ENCODE measurements at regions not wholly inside any gene's neighbourhood (a gene's known extent, or its start where the extent isn't known, plus 50 kb on each side); places are given as distances from the start of the nearest gene placed in this dataset.

DNA sequence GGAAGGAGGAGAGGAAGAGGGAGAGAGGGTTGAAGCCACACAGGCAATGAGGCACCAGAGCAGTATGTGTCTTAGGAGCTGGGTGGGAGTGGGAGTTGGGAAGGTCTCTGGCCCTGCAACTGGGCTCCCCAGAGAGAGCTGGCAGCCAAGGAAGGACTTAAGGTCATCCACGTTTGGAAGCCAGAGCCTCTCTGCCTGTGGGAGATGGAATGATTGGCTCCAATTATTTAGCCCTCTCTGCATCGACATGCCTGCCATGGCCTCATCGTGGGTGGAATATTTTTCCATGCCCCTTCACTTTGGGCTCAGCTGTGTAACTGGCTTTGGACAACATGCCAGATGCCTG is 478.5 kb downstream of the RPS24 start:
- Histone ChIP-seq H3K4me2 (ENCODE audit: low read length) (no peak overlapping the region), H3K4me1 (ENCODE audit: control insufficient read depth in 1 of 2, insufficient read depth in 2 of 2, low read length in 2 of 2) (peaks cover 0 to 16% of the 10 kb centered on the region in 2 experiments; a peak in 1 of 4 replicates), H3K4me3 (replicated peaks in 1 of 2; ENCODE audit: low read depth in 1 of 2, low read length in 2 of 2) (no peak overlapping the region), H3K9ac (ENCODE audit: low read length) (no peak overlapping the region), H3K36me3 (ENCODE audit: control insufficient read depth in 1 of 2, insufficient read depth in 2 of 2, low read length in 2 of 2) (no peaks in the 10 kb centered on the region), H3K9me3 (ENCODE audit: control insufficient read depth in 1 of 2, insufficient read depth in 1 of 2, low read depth in 1 of 2, low read length in 2 of 2) (no peaks in the 10 kb centered on the region), H2AFZ (ENCODE audit: low read depth, low read length, poor library complexity, severe bottlenecking) (no peak overlapping the region), H3K27me3 (ENCODE audit: insufficient read depth, low read length) (0 out of 2 replicates have a peak, but pooled peaks cover 3% of the 10 kb centered on the region), H4K20me1 (ENCODE audit: insufficient read depth) (no peaks in the 10 kb centered on the region), H3K79me2 (ENCODE audit: insufficient read depth, low read length) (no peaks in the 10 kb centered on the region), H3K27ac (ENCODE audit: low read depth, low read length) (no peak overlapping the region), H3K9me2 (ENCODE audit: insufficient read depth) (no peaks in the 10 kb centered on the region)
- no TSS peak for BruUV-seq (replicated peaks)
- RAD21 ChIA-PET (ENCODE audit: low non-redundant PET in 1 of 2, low total read pairs in 2 of 2, uncharacterized antibody in 2 of 2, unreplicated experiment in 2 of 2) = no interaction called here
- TF ChIP-seq SIN3A (IDR thresholded peaks at IDR 0.05; ENCODE audit: low read depth) (no peak), ZNF274 (IDR thresholded peaks at IDR 0.05; ENCODE audit: low read depth, low read length) (no peak), EZH2phosphoT487 (IDR thresholded peaks at IDR 0.05; ENCODE audit: borderline replicate concordance) (no peak), ELF1 (IDR thresholded peaks at IDR 0.05; ENCODE audit: borderline replicate concordance, low read depth) (no peak), JUND (IDR thresholded peaks at IDR 0.05) (no peak), FOSL1 (IDR thresholded peaks at IDR 0.05; ENCODE audit: low read depth) (no peak), CBX3 (IDR thresholded peaks at IDR 0.05; ENCODE audit: low read depth) (no peak), CTCF (IDR thresholded peaks at IDR 0.05 in 2 of 3, conservative IDR thresholded peaks at IDR 0.05 in 1 of 3; ENCODE audit: borderline replicate concordance in 1 of 3, insufficient read depth in 1 of 3, low read depth in 2 of 3, low read length in 2 of 3) (no peak), EZH2 (IDR thresholded peaks at IDR 0.05) (no peak), SP1 (IDR thresholded peaks at IDR 0.05; ENCODE audit: low read depth) (no peak), POLR2AphosphoS5 (IDR thresholded peaks at IDR 0.05; ENCODE audit: low read depth, low read length) (no peak), CEBPB (IDR thresholded peaks at IDR 0.05; ENCODE audit: low read depth) (no peak), POLR2A (IDR thresholded peaks at IDR 0.05; ENCODE audit: borderline replicate concordance, extremely low read depth, insufficient read depth, insufficient read length) (no peak), TCF7L2 (IDR thresholded peaks at IDR 0.05; ENCODE audit: borderline replicate concordance, extremely low read depth, insufficient read depth, insufficient read length) (no peak), ZFX (IDR thresholded peaks at IDR 0.05) (no peak), RAD21 (IDR thresholded peaks at IDR 0.05; ENCODE audit: low read depth) (no peak), EGR1 (IDR thresholded peaks at IDR 0.05; ENCODE audit: low read depth) (no peak)
- TF ChIP-seq, protein P1, sequence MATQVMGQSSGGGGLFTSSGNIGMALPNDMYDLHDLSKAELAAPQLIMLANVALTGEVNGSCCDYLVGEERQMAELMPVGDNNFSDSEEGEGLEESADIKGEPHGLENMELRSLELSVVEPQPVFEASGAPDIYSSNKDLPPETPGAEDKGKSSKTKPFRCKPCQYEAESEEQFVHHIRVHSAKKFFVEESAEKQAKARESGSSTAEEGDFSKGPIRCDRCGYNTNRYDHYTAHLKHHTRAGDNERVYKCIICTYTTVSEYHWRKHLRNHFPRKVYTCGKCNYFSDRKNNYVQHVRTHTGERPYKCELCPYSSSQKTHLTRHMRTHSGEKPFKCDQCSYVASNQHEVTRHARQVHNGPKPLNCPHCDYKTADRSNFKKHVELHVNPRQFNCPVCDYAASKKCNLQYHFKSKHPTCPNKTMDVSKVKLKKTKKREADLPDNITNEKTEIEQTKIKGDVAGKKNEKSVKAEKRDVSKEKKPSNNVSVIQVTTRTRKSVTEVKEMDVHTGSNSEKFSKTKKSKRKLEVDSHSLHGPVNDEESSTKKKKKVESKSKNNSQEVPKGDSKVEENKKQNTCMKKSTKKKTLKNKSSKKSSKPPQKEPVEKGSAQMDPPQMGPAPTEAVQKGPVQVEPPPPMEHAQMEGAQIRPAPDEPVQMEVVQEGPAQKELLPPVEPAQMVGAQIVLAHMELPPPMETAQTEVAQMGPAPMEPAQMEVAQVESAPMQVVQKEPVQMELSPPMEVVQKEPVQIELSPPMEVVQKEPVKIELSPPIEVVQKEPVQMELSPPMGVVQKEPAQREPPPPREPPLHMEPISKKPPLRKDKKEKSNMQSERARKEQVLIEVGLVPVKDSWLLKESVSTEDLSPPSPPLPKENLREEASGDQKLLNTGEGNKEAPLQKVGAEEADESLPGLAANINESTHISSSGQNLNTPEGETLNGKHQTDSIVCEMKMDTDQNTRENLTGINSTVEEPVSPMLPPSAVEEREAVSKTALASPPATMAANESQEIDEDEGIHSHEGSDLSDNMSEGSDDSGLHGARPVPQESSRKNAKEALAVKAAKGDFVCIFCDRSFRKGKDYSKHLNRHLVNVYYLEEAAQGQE (IDR thresholded peaks at IDR 0.05; ENCODE audit: low read depth) = no peak
- TF ChIP-seq, protein P2, sequence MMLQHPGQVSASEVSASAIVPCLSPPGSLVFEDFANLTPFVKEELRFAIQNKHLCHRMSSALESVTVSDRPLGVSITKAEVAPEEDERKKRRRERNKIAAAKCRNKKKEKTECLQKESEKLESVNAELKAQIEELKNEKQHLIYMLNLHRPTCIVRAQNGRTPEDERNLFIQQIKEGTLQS (IDR thresholded peaks at IDR 0.05) = no peak
- TF ChIP-seq, protein P3, sequence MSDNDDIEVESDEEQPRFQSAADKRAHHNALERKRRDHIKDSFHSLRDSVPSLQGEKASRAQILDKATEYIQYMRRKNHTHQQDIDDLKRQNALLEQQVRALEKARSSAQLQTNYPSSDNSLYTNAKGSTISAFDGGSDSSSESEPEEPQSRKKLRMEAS (IDR thresholded peaks at IDR 0.05) = no peak
- intact Hi-C loops (cut with micrococcal nuclease) = no loop called here
- no peak for DNase-seq (ENCODE audit: low read depth, low spot score)
- ATAC-seq = no peak
- CTCF ChIA-PET = no interaction called here
- POLR2A ChIA-PET = no interaction called here

All from HCT116 (cell line).